ENCODE measurements at regions not wholly inside any gene's neighbourhood (a gene's known extent, or its start where the extent isn't known, plus 50 kb on each side); places are given as distances from the start of the nearest gene placed in this dataset.

DNA sequence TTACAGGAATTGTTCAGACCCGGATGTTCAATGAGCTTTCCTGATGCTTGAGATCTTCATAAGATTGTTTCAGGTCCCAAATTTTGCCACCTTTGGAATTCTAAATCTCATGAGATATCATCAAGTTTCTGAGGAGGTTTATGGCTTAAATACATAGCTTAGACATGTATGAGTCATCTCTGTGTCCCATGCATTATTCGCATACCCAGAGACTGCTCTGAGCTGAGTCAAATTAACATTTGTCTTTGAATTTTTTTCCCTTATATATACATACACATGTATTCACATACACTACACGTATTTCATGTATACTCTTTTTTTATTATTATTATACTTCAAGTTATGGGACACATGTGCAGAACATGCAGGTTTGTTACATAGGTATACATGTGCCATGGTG lies 744.6 kb downstream of the BRINP1 start:
- no peak for TF ChIP-seq TAF1 (IDR thresholded peaks at IDR 0.05; ENCODE audit: low read depth, low read length)
- no peak for TF ChIP-seq POLR2AphosphoS5 (IDR thresholded peaks at IDR 0.05; ENCODE audit: low read depth, low read length)
- TF ChIP-seq POLR2A (IDR thresholded peaks at IDR 0.05; ENCODE audit: low read depth, low read length) = no peak
- TF ChIP-seq PAX5 (IDR thresholded peaks at IDR 0.05; ENCODE audit: insufficient read depth, low read length, severe bottlenecking) = no peak
- no peak for TF ChIP-seq SPI1 (IDR thresholded peaks at IDR 0.05; ENCODE audit: low read depth, low read length)

Data from GM12891 (cell line).